ENCODE measurements at regions not wholly inside any gene's neighbourhood (a gene's known extent, or its start where the extent isn't known, plus 50 kb on each side); places are given as distances from the start of the nearest gene placed in this dataset.

DNA sequence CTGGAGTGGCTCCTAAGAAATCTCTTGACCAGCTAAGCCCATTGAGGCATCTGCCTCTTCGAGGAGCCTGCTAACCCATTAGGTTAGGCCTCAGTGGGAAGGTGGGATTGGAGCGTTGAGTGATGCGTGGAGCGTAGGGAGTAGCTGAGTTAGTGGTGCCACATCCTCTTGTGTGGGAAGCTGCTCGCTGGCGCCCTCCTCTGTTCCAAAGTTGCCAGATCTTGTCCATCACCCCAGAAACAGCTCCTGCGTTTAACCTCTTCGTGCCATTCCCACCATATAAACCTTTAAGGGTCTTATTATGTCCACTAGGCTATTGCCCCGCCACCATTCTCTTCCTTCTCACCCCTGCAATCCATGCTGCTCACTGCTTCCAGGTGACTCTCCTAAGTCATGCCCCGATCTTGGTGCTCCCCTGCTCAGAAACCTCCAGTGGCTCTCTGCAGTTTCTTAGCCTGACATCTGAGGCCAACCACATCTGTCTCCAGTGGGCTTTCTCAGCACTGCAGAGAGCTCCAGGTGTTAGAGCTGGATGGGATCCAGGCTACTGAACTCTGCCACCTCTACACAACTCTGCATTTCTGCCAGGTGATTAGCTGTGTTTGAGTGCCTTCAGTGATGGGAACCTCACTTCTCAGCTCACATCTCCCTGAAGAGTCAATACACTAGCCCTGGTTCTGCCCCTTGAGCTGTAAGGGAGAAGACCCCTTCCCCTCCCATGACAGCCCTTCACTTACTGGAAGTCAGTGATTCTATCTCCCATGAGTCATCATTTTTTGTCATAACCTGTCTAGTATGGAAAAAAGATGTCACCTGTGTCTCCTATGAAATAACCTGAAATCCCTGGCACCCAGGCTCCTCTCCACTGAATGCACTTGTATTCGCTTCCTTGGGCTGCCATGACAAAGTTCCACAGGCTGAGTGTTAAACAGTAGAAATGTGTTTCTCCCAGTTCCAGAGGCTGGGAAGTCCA, 65.0 kb upstream of the FGFR2 start:
- TF ChIP-seq, protein P1, sequence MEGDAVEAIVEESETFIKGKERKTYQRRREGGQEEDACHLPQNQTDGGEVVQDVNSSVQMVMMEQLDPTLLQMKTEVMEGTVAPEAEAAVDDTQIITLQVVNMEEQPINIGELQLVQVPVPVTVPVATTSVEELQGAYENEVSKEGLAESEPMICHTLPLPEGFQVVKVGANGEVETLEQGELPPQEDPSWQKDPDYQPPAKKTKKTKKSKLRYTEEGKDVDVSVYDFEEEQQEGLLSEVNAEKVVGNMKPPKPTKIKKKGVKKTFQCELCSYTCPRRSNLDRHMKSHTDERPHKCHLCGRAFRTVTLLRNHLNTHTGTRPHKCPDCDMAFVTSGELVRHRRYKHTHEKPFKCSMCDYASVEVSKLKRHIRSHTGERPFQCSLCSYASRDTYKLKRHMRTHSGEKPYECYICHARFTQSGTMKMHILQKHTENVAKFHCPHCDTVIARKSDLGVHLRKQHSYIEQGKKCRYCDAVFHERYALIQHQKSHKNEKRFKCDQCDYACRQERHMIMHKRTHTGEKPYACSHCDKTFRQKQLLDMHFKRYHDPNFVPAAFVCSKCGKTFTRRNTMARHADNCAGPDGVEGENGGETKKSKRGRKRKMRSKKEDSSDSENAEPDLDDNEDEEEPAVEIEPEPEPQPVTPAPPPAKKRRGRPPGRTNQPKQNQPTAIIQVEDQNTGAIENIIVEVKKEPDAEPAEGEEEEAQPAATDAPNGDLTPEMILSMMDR (IDR thresholded peaks at IDR 0.05; ENCODE audit: low read depth, low read length, missing control alignments): peak; percentile 6
- H3K4me3 ChIP-seq (replicated peaks; ENCODE audit: low read depth, low read length): no peak overlapping the region
- DNase-seq (ENCODE audit: extremely low read depth, low read depth): no peak

DNA sequence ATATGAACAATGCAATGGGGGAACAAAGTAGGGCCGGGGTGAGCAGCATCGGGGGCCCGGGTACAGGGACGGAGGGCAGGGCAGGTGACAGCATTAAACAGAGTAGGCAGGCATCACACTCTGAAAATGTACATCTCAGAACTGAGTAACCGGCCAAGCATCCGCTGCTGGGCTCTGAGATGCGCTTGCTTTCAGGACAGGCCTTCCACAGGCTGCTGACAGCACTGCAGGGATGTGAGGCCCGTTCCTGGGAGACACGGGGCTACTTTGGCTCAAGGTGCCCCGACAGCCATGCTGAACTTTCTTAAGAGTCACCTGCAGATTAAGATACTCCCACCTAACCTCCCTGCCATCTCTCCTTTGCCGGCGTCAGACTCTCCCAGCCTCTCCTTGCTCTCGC, 64.3 kb upstream of the FGFR2 start:
- no peak for DNase-seq (ENCODE audit: extremely low read depth, low read depth)
- H3K4me3 ChIP-seq (replicated peaks; ENCODE audit: low read depth, low read length): no peak overlapping the region
- TF ChIP-seq, protein P1 (IDR thresholded peaks at IDR 0.05; ENCODE audit: low read depth, low read length, missing control alignments): no peak

DNA sequence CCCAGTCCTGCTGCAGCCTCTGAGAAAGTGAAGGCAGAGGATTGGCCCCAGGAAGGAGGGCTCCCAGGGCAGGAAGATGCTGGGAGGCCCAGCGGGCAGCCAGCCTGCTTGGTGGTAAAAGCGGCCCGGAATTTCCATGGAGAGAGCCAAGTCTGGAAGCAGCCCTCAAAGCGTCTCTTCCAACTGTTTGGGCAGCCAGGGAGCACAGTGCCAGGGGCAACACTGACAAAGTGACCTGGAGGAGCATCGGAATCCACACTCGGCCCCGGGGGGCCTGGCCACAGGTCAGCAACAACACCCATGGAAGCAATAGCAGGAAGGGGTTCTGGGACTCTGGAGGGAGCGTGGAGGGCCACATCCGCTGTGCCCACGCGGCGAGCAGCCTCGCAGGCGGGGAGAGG, 63.2 kb upstream of the FGFR2 start:
- TF ChIP-seq, protein P1 (IDR thresholded peaks at IDR 0.05; ENCODE audit: low read depth, low read length, missing control alignments): no peak
- H3K4me3 ChIP-seq (replicated peaks; ENCODE audit: low read depth, low read length): no peak overlapping the region
- no peak for DNase-seq (ENCODE audit: extremely low read depth, low read depth)

DNA sequence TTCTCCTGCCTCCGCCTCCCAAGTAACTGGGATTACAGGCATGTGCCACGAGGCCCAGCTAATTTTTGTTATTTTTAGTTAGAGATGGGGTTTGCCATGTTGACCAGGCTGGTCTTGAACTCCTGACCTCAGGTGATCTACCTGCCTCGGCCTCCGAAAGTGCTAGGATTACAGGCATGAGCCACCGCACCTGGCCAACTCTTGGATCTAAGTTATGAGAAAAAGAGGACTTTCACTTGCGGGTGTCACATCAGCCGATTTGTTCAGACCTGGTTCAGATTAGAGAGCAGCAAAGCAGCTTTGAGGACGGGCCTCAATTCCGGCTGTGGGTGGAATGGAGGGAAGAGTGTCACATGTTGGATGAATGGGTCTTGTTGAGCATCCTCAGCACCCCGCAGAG, 61.0 kb upstream of the FGFR2 start:
- no peak for DNase-seq (ENCODE audit: extremely low read depth, low read depth)
- no peak overlapping the region for H3K4me3 ChIP-seq (replicated peaks; ENCODE audit: low read depth, low read length)
- TF ChIP-seq, protein P1 (IDR thresholded peaks at IDR 0.05; ENCODE audit: low read depth, low read length, missing control alignments): no peak

DNA sequence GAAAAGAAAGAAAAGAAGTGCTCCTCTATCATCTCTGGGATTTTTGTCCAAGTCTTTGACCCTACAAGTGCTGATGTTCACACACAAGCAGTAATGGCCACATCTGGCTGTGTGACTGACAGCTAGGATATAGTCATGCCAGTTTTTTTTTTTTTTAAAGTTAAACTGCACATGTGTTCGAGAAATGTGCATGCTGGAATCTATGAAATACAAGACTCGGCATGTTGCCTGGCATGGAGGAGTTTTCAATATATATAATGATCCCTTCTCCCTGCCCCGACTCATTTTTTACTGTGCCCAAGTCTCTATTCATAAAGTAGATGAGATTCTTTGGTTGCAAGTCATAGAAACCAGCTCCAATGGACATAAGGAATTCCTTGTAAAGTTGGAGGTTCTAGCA, 60.4 kb upstream of the FGFR2 start:
- TF ChIP-seq, protein P1 (IDR thresholded peaks at IDR 0.05; ENCODE audit: low read depth, low read length, missing control alignments): no peak
- no peak for DNase-seq (ENCODE audit: extremely low read depth, low read depth)
- H3K4me3 ChIP-seq (replicated peaks; ENCODE audit: low read depth, low read length): no peak overlapping the region

DNA sequence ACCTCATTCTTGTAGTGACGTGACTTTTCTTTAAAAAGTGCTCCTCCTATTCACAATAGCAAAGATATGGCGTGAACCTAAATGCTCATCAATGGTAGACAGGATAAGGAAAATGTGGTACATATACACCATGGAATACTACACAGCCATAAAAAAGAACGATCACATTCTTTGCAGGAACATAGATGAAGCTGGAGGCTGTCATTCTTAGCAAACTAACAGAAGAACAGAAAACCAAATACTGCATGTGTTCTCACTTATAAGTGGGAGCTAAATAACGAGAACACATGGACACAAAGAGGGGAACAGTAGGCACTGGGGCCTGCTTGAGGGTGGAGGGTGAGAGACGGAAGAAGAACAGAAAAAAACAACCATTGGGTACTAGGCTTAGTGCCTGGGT, 59.9 kb upstream of the FGFR2 start:
- TF ChIP-seq, protein P1 (IDR thresholded peaks at IDR 0.05; ENCODE audit: low read depth, low read length, missing control alignments): no peak
- H3K4me3 ChIP-seq (replicated peaks; ENCODE audit: low read depth, low read length): no peak overlapping the region
- no peak for DNase-seq (ENCODE audit: extremely low read depth, low read depth)

Data from HFF-Myc (cell line).